EH (cell line): ENCODE measurements at regions not wholly inside any gene's neighbourhood (a gene's known extent, or its start where the extent isn't known, plus 50 kb on each side); places are given as distances from the start of the nearest gene placed in this dataset.

Experiments
- DNase-seq: peaks from one replicate; pipeline ENCODE4 v3.0.0-alpha.2; 2015; ENCODE audit warnings: low read depth

- no peak for DNase-seq
Measured at GRCh38 chr1:4379451-4380175, 274.8 kb upstream of the AJAP1 start.

- DNase-seq = peak; percentile 1
Measured at GRCh38 chr1:4380564-4381168, 273.7 kb upstream of the AJAP1 start.

GRCh38 chr1:4393191-4393590 lies 261.2 kb upstream of the AJAP1 start:
- no peak for DNase-seq

GRCh38 chr1:4394366-4394765 lies 260.0 kb upstream of the AJAP1 start:
- DNase-seq = no peak

- no peak for DNase-seq
Measured at GRCh38 chr1:4395158-4395557, 259.3 kb upstream of the AJAP1 start.

- DNase-seq = no peak
Measured at GRCh38 chr1:4395676-4396075, 258.7 kb upstream of the AJAP1 start.

- no peak for DNase-seq
Measured at GRCh38 chr1:4396551-4396950, 257.9 kb upstream of the AJAP1 start.

- DNase-seq = no peak
Measured at GRCh38 chr1:4397196-4397595, 257.2 kb upstream of the AJAP1 start.

- DNase-seq = no peak
Measured at GRCh38 chr1:4402032-4402431, 252.4 kb upstream of the AJAP1 start.

GRCh38 chr1:4404854-4405590 lies 249.4 kb upstream of the AJAP1 start:
- DNase-seq = no peak

GRCh38 chr1:4407851-4408250 lies 246.6 kb upstream of the AJAP1 start:
- no peak for DNase-seq

GRCh38 chr1:4408380-4408779 lies 246.0 kb upstream of the AJAP1 start:
- no peak for DNase-seq

GRCh38 chr1:4411862-4412261 lies 242.5 kb upstream of the AJAP1 start:
- DNase-seq = no peak

GRCh38 chr1:4415476-4415875 lies 238.9 kb upstream of the AJAP1 start:
- no peak for DNase-seq

GRCh38 chr1:4416189-4416588 lies 238.2 kb upstream of the AJAP1 start:
- no peak for DNase-seq

GRCh38 chr1:4418021-4418420 lies 236.4 kb upstream of the AJAP1 start:
- DNase-seq = no peak

GRCh38 chr1:4421986-4422385 lies 232.4 kb upstream of the AJAP1 start:
- no peak for DNase-seq

GRCh38 chr1:4422504-4423289 lies 231.7 kb upstream of the AJAP1 start:
- DNase-seq = no peak

GRCh38 chr1:4424254-4424653 lies 230.2 kb upstream of the AJAP1 start:
- no peak for DNase-seq

GRCh38 chr1:4424766-4425165 lies 229.6 kb upstream of the AJAP1 start:
- no peak for DNase-seq

GRCh38 chr1:4425892-4426291 lies 228.5 kb upstream of the AJAP1 start:
- no peak for DNase-seq

GRCh38 chr1:4428711-4429110 lies 225.7 kb upstream of the AJAP1 start:
- DNase-seq = no peak
